HL-60 (cell line): ENCODE measurements at regions not wholly inside any gene's neighbourhood (a gene's known extent, or its start where the extent isn't known, plus 50 kb on each side); places are given as distances from the start of the nearest gene placed in this dataset.

Source experiments
- DNase-seq, 2 experiments: peaks; one replicate each; pipeline ENCODE4 v3.0.0-alpha.2; 2010 to 2020; ENCODE audit warnings: low read depth in 1 of 2, low spot score in 1 of 2
- H3K27ac ChIP-seq: fragments of 250-450 bp; sonication (Bioruptor Pico); replicated peaks from 2 replicates; pipeline ENCODE4 v1.5.1; 2020; ENCODE audit warnings: mild to moderate bottlenecking, moderate library complexity
- H3K27me3 ChIP-seq: fragments of 250-450 bp; sonication (Bioruptor Pico); 2 replicates; pipeline ENCODE4 v1.5.1; 2021; ENCODE audit warnings: mild to moderate bottlenecking, moderate library complexity; ENCODE audit not compliant: insufficient read depth, poor library complexity, severe bottlenecking
- H3K4me3 ChIP-seq: replicated peaks from 2 replicates; pipeline ENCODE4 v1.5.1; 2011; ENCODE audit warnings: mild to moderate bottlenecking, control low read depth, low read length; ENCODE audit not compliant: insufficient read depth
- CTCF ChIP-seq: IDR thresholded peaks from one replicate; pipeline ENCODE4 v1.5.1; 2011; ENCODE audit warnings: low read length, control low read depth, inconsistent platforms; ENCODE audit not compliant: insufficient read depth
- GABPA ChIP-seq: IDR thresholded peaks from 2 replicates; pipeline ENCODE4 v1.6.1; 2012; ENCODE audit warnings: low read depth
- POLR2AphosphoS5 ChIP-seq: IDR thresholded peaks from 2 replicates; pipeline ENCODE4 v1.6.1; 2012; ENCODE audit warnings: low read depth
- REST ChIP-seq: IDR thresholded peaks from 2 replicates; pipeline ENCODE4 v1.6.1; 2012; ENCODE audit warnings: low read depth; ENCODE audit not compliant: insufficient replicate concordance
- SPI1 ChIP-seq: IDR thresholded peaks from 2 replicates; pipeline ENCODE4 v1.6.1; 2012; ENCODE audit warnings: low read depth, mild to moderate bottlenecking, borderline replicate concordance

GRCh38 chr4:3852309-3852708, 86.1 kb downstream of the ADRA2C start:
- no peak for DNase-seq
- Histone ChIP-seq H3K4me3 (no peak overlapping the region), H3K27me3 (peaks cover 7% of the 10 kb centered on the region), H3K27ac (no peak overlapping the region)
- TF ChIP-seq POLR2AphosphoS5 (no peak), CTCF (no peak), SPI1 (no peak), GABPA (no peak), REST (no peak)

- no peak overlapping the region for H3K4me3 ChIP-seq
- TF ChIP-seq CTCF (no peak), GABPA (no peak), SPI1 (no peak), POLR2AphosphoS5 (no peak), REST (no peak)
- DNase-seq: no peak
- no peak overlapping the region for H3K27ac ChIP-seq
- peaks cover 7% of the 10 kb centered on the region for H3K27me3 ChIP-seq
Observed at GRCh38 chr4:3852711-3853110, 86.5 kb downstream of the ADRA2C start.

GRCh38 chr4:3853388-3854035, 87.3 kb downstream of the ADRA2C start:
- no peak for TF ChIP-seq REST
- TF ChIP-seq CTCF: no peak
- no peak for TF ChIP-seq SPI1
- no peak for TF ChIP-seq GABPA
- no peak for TF ChIP-seq POLR2AphosphoS5
- DNase-seq: no peak
- Histone ChIP-seq H3K27ac (no peak overlapping the region), H3K4me3 (no peak overlapping the region), H3K27me3 (peaks cover 7% of the 10 kb centered on the region)
